ENCODE measurements at regions not wholly inside any gene's neighbourhood (a gene's known extent, or its start where the extent isn't known, plus 50 kb on each side); places are given as distances from the start of the nearest gene placed in this dataset.

DNA sequence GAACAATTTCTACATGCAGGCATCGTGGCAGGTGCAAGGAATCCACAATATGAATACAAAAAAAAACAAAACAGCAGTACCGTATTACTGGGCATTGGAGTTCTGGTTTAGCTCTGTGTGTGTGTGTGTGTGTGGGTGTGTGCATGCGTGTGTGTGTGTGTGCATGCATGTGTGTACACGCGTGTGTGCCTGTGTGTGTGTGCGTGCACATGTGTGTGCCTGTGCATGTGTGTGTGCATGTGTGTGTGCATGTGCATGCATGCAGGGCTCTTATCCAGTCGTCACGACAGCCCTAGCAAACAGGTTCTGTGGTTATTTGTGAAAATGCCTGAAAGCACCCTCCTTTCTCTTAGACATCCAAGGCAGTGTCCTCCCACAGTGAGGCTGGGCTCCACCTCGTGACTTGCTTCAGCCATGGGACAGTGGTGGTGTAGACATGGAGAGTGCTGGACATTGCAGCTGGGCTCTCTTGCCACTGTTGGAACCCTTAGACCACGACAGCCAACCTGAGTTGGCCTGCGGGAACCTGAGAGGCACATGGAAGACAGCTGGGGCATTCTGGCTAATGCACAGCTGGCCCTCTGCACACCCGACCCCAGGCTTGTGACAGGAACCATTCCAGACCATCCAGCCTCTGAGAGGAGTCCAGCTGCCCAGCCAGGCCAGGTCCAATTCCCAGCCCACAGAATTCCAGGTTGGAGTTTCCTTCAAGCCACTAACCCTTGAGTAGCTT is 173.4 kb upstream of the SHH start:
- no peak for TF ChIP-seq EZH2 (IDR thresholded peaks at IDR 0.05; ENCODE audit: insufficient read depth, poor library complexity, severe bottlenecking)
- TF ChIP-seq EZH2phosphoT487 (IDR thresholded peaks at IDR 0.05; ENCODE audit: insufficient read depth, low read depth): no peak

Measured in GM23248 (cell line).